ENCODE measurements at regions not wholly inside any gene's neighbourhood (a gene's known extent, or its start where the extent isn't known, plus 50 kb on each side); places are given as distances from the start of the nearest gene placed in this dataset.
A peak's percentile ranks its signal among the peaks of the same experiment; 100 is the strongest.
"Not testable (repeated sequence)": the region's sequence is repeated elsewhere in the genome, so short reads cannot be mapped to it uniquely, and the experiment has no call there.

- no peak for DNase-seq (ENCODE audit: low read depth in 2 of 2)
Observed at GRCh38 chr18:8882632-8883408, 177.5 kb downstream of the MTCL1 start.

GRCh38 chr18:8883409-8883668 is 178.0 kb downstream of the MTCL1 start:
- DNase-seq (ENCODE audit: low read depth in 2 of 2) = no peak

GRCh38 chr18:8887877-8888276 is 182.5 kb downstream of the MTCL1 start:
- not testable (repeated sequence) for DNase-seq (ENCODE audit: low read depth in 2 of 2)

- peak; percentile 17 to 27 for DNase-seq (ENCODE audit: low read depth in 2 of 2)
Observed at GRCh38 chr18:8889489-8889888, 184.1 kb downstream of the MTCL1 start.

- not testable (repeated sequence) for DNase-seq (ENCODE audit: low read depth in 2 of 2)
Observed at GRCh38 chr18:8890503-8890902, 185.1 kb downstream of the MTCL1 start.

- peak; percentile 92 for DNase-seq (ENCODE audit: low read depth in 2 of 2)
Observed at GRCh38 chr18:8890957-8891464, 185.7 kb downstream of the MTCL1 start.

GRCh38 chr18:8893221-8893620 is 187.9 kb downstream of the MTCL1 start:
- DNase-seq (ENCODE audit: low read depth in 2 of 2) = no peak

GRCh38 chr18:8893628-8894231 is 188.4 kb downstream of the MTCL1 start:
- DNase-seq (ENCODE audit: low read depth in 2 of 2) = no peak

- DNase-seq (ENCODE audit: low read depth in 2 of 2) = no peak
Observed at GRCh38 chr18:8894823-8895222, 189.5 kb downstream of the MTCL1 start.

GRCh38 chr18:8895341-8895740 is 190.0 kb downstream of the MTCL1 start:
- DNase-seq (ENCODE audit: low read depth in 2 of 2) = no peak

GRCh38 chr18:8895987-8896619 is 190.7 kb downstream of the MTCL1 start:
- DNase-seq (ENCODE audit: low read depth in 2 of 2) = peak; percentile 75 to 78

- DNase-seq (ENCODE audit: low read depth in 2 of 2) = no peak
Observed at GRCh38 chr18:8899000-8899399, 193.6 kb downstream of the MTCL1 start.

GRCh38 chr18:8900552-8900951 is 195.2 kb downstream of the MTCL1 start:
- DNase-seq (ENCODE audit: low read depth in 2 of 2) = no peak

- DNase-seq (ENCODE audit: low read depth in 2 of 2) = no peak
Observed at GRCh38 chr18:8901019-8901418, 195.7 kb downstream of the MTCL1 start.

- DNase-seq (ENCODE audit: low read depth in 2 of 2) = no peak
Observed at GRCh38 chr18:8904316-8904715, 198.2 kb upstream of the NDUFV2 start.

GRCh38 chr18:8908792-8909510 is 193.5 kb upstream of the NDUFV2 start:
- no peak for DNase-seq (ENCODE audit: low read depth in 2 of 2)

- DNase-seq (ENCODE audit: low read depth in 2 of 2) = no peak
Observed at GRCh38 chr18:8910186-8910822, 192.2 kb upstream of the NDUFV2 start.

GRCh38 chr18:8910843-8911242 is 191.7 kb upstream of the NDUFV2 start:
- no peak for DNase-seq (ENCODE audit: low read depth in 2 of 2)

GRCh38 chr18:8911408-8912340 is 190.8 kb upstream of the NDUFV2 start:
- no peak for DNase-seq (ENCODE audit: low read depth in 2 of 2)

Data from fibroblast of skin of left quadriceps (primary cell).